Right ventricle myocardium superior (tissue), 1 donor: ENCODE measurements at regions not wholly inside any gene's neighbourhood (a gene's known extent, or its start where the extent isn't known, plus 50 kb on each side); places are given as distances from the start of the nearest gene placed in this dataset.
"Not testable (repeated sequence)": the region's sequence is repeated elsewhere in the genome, so short reads cannot be mapped to it uniquely, and the experiment has no call there.

ENCODE experiments used
- ATAC-seq: fragments of 200-7000 bp; cut with Tn5 transposase; one replicate; pipeline ENCODE4 v1.9.1; 2020; ENCODE audit warnings: mild to moderate bottlenecking; ENCODE audit not compliant: poor library complexity
- DNase-seq: peaks from one replicate; pipeline ENCODE4 v3.0.0-alpha.2; 2020
- intact Hi-C: fragments of 100-400 bp; cut with DNase I; formaldehyde crosslinking; loops from one replicate; pipeline ENCODE4 v1.11.2; 2022
- donor health status: DM: no; HTN: yes; CAD: no; lungs with severe emphysema.

- DNase-seq, ATAC-seq, intact Hi-C loops: not testable (repeated sequence)
Measured at GRCh38 chr9:66152406-66152805, 415.5 kb downstream of the FOXD4L4 start.

- DNase-seq = peak; percentile 57
- peak; percentile 100 for ATAC-seq
- intact Hi-C loops = not testable (repeated sequence)
Measured at GRCh38 chr9:66153021-66153725, 416.2 kb downstream of the FOXD4L4 start.

GRCh38 chr9:66153971-66154691, 417.2 kb downstream of the FOXD4L4 start:
- ATAC-seq, intact Hi-C loops: not testable (repeated sequence)
- DNase-seq = peak; percentile 25

- ATAC-seq, DNase-seq, intact Hi-C loops: not testable (repeated sequence)
Measured at GRCh38 chr9:66182316-66182715, 445.4 kb downstream of the FOXD4L4 start.

GRCh38 chr9:66183648-66184047, 446.7 kb downstream of the FOXD4L4 start:
- DNase-seq, intact Hi-C loops, ATAC-seq: not testable (repeated sequence)

GRCh38 chr9:66197199-66197598, 460.3 kb downstream of the FOXD4L4 start:
- ATAC-seq, intact Hi-C loops, DNase-seq: not testable (repeated sequence)

- intact Hi-C loops = not testable (repeated sequence)
- peak; percentile 49 for DNase-seq
- peak; percentile 90 for ATAC-seq
Measured at GRCh38 chr9:66198421-66198820, 461.5 kb downstream of the FOXD4L4 start.

GRCh38 chr9:66206617-66207016, 469.7 kb downstream of the FOXD4L4 start:
- intact Hi-C loops, DNase-seq: not testable (repeated sequence)
- peak; percentile 63 for ATAC-seq

- intact Hi-C loops, ATAC-seq, DNase-seq: not testable (repeated sequence)
Measured at GRCh38 chr9:66207914-66208313, 471.0 kb downstream of the FOXD4L4 start.

GRCh38 chr9:66244763-66245162, 507.8 kb downstream of the FOXD4L4 start:
- ATAC-seq, intact Hi-C loops, DNase-seq: not testable (repeated sequence)

- intact Hi-C loops, ATAC-seq, DNase-seq: not testable (repeated sequence)
Measured at GRCh38 chr9:66245481-66245880, 508.5 kb downstream of the FOXD4L4 start.

- intact Hi-C loops, ATAC-seq, DNase-seq: not testable (repeated sequence)
Measured at GRCh38 chr9:66257581-66257980, 520.6 kb downstream of the FOXD4L4 start.

- DNase-seq, ATAC-seq, intact Hi-C loops: not testable (repeated sequence)
Measured at GRCh38 chr9:66261576-66261975, 524.6 kb downstream of the FOXD4L4 start.

GRCh38 chr9:66263621-66264020, 526.7 kb downstream of the FOXD4L4 start:
- ATAC-seq, intact Hi-C loops, DNase-seq: not testable (repeated sequence)

- ATAC-seq, DNase-seq, intact Hi-C loops: not testable (repeated sequence)
Measured at GRCh38 chr9:66264786-66265185, 527.8 kb downstream of the FOXD4L4 start.

GRCh38 chr9:66266202-66266601, 529.3 kb downstream of the FOXD4L4 start:
- intact Hi-C loops = not testable (repeated sequence)

GRCh38 chr9:66266856-66267430, 530.0 kb downstream of the FOXD4L4 start:
- intact Hi-C loops, ATAC-seq, DNase-seq: not testable (repeated sequence)

More at GRCh38 chr9:66266202-66266601, 529.3 kb downstream of the FOXD4L4 start:
- DNase-seq, ATAC-seq: not testable (repeated sequence)

- ATAC-seq, DNase-seq, intact Hi-C loops: not testable (repeated sequence)
Measured at GRCh38 chr9:66267684-66268083, 530.7 kb downstream of the FOXD4L4 start.

- intact Hi-C loops, ATAC-seq, DNase-seq: not testable (repeated sequence)
Measured at GRCh38 chr9:66269024-66269423, 532.1 kb downstream of the FOXD4L4 start.
